Ovary (tissue), 1 donor: ENCODE measurements at regions not wholly inside any gene's neighbourhood (a gene's known extent, or its start where the extent isn't known, plus 50 kb on each side); places are given as distances from the start of the nearest gene placed in this dataset.

Experiments used
- EP300 ChIP-seq: sonication (generic); formaldehyde crosslinking; IDR thresholded peaks from one replicate; pipeline ENCODE4 v1.6.1; 2017; ENCODE audit warnings: antibody characterized with exemption
- POLR2A ChIP-seq: fragments of 450-650 bp; IDR thresholded peaks from one replicate; pipeline ENCODE4 v1.6.1; 2017; ENCODE audit warnings: antibody characterized with exemption, mild to moderate bottlenecking, moderate library complexity

DNA sequence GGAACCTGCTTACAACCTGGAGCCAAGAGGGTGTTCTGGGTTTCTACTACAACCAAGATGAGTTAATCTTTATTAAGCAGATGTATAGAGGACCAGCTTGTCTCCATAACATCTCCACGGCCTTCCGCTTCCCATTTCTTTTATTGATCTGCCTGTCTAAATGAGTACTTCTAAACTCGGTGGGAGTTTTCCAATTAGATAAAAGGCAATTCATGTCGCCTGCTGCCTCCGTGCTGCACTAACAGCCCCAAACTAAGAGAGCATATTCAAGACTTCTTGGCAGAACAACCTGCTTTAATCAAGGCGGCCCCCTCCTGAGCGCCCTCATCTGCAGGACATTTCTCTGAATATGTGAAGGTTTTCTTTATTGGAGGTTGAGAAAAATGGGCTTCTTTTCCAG is 270.1 kb downstream of the PDCD6IP start:
- TF ChIP-seq POLR2A (no peak), EP300 (no peak)
